ENCODE measurements at regions not wholly inside any gene's neighbourhood (a gene's known extent, or its start where the extent isn't known, plus 50 kb on each side); places are given as distances from the start of the nearest gene placed in this dataset.

DNA sequence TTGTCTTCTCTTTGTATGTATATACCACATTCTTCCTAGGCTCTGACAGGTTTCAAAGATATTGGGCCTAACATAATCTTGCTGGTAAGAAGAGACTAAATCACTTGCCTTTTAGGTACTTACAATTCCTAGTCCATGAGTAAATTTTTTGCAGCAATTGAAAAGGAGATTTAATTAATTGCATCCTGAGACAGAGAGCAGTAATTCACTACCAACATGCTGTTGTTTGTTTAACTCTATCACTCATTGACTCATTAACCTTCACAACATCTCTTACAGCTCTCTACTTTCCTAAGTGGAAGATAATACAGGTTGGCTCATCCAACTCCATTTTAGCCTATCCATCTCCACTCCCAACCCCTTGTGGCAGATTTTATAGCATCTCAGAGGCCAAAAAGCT, 280.4 kb downstream of the ALDH8A1 start:
- TF ChIP-seq, protein P1, sequence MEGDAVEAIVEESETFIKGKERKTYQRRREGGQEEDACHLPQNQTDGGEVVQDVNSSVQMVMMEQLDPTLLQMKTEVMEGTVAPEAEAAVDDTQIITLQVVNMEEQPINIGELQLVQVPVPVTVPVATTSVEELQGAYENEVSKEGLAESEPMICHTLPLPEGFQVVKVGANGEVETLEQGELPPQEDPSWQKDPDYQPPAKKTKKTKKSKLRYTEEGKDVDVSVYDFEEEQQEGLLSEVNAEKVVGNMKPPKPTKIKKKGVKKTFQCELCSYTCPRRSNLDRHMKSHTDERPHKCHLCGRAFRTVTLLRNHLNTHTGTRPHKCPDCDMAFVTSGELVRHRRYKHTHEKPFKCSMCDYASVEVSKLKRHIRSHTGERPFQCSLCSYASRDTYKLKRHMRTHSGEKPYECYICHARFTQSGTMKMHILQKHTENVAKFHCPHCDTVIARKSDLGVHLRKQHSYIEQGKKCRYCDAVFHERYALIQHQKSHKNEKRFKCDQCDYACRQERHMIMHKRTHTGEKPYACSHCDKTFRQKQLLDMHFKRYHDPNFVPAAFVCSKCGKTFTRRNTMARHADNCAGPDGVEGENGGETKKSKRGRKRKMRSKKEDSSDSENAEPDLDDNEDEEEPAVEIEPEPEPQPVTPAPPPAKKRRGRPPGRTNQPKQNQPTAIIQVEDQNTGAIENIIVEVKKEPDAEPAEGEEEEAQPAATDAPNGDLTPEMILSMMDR (IDR thresholded peaks at IDR 0.05): no peak
- no peak for TF ChIP-seq EZH2phosphoT487 (IDR thresholded peaks at IDR 0.05)

Data from neural progenitor cell (in vitro differentiated cells).